ENCODE measurements at regions not wholly inside any gene's neighbourhood (a gene's known extent, or its start where the extent isn't known, plus 50 kb on each side); places are given as distances from the start of the nearest gene placed in this dataset.
A peak's percentile ranks its signal among the peaks of the same experiment; 100 is the strongest.

- no peak overlapping the region for H3K4me3 ChIP-seq (ENCODE audit: low read length)
These were observed 109.9 kb downstream of the TLE3 start for GRCh38 chr15:69987492-69988489.

GRCh38 chr15:69988541-69989225 lies 109.0 kb downstream of the TLE3 start:
- Histone ChIP-seq H3K36me3 (ENCODE audit: insufficient read depth, low read length) (no peaks in the 10 kb centered on the region), H3K9me2 (replicated peaks; ENCODE audit: insufficient read depth, low read length) (no peaks in the 10 kb centered on the region), H3K4me2 (ENCODE audit: low read depth, low read length, poor library complexity, severe bottlenecking) (no peak overlapping the region), H3K4me1 (ENCODE audit: low read length) (peaks cover 17% of the 10 kb centered on the region), H3K9ac (ENCODE audit: low read length) (no peak overlapping the region), H4K20me1 (ENCODE audit: insufficient read depth, low read depth, low read length) (no peaks in the 10 kb centered on the region), H3K9me3 (ENCODE audit: low read length) (no peaks in the 10 kb centered on the region), H2AFZ (ENCODE audit: low read length) (no peak overlapping the region), H3K27ac (ENCODE audit: low read length) (no peak overlapping the region), H3K27me3 (ENCODE audit: low read length) (no peaks in the 10 kb centered on the region; the same call in 1 of the 2 replicates), H3K4me3 (ENCODE audit: low read length) (no peak overlapping the region), H3K79me2 (ENCODE audit: low read length) (no peaks in the 10 kb centered on the region)
- DNase-seq, result no peak

More at GRCh38 chr15:69987492-69988489, 109.9 kb downstream of the TLE3 start:
- Histone ChIP-seq H3K9me2 (replicated peaks; ENCODE audit: insufficient read depth, low read length) (no peaks in the 10 kb centered on the region), H3K27ac (ENCODE audit: low read length) (no peak overlapping the region), H3K4me2 (ENCODE audit: low read depth, low read length, poor library complexity, severe bottlenecking) (no peak overlapping the region), H3K36me3 (ENCODE audit: insufficient read depth, low read length) (no peaks in the 10 kb centered on the region), H3K9ac (ENCODE audit: low read length) (no peak overlapping the region), H3K9me3 (ENCODE audit: low read length) (no peaks in the 10 kb centered on the region), H2AFZ (ENCODE audit: low read length) (no peak overlapping the region), H4K20me1 (ENCODE audit: insufficient read depth, low read depth, low read length) (no peaks in the 10 kb centered on the region), H3K79me2 (ENCODE audit: low read length) (no peaks in the 10 kb centered on the region), H3K27me3 (ENCODE audit: low read length) (no peaks in the 10 kb centered on the region; the same call in 1 of the 2 replicates), H3K4me1 (ENCODE audit: low read length) (peaks cover 15% of the 10 kb centered on the region)
- no peak for DNase-seq

GRCh38 chr15:69990566-69991421 lies 106.9 kb downstream of the TLE3 start:
- H3K4me3 ChIP-seq (ENCODE audit: low read length), result no peak overlapping the region
- no peak overlapping the region for H3K4me2 ChIP-seq (ENCODE audit: low read depth, low read length, poor library complexity, severe bottlenecking)
- H3K9me2 ChIP-seq (replicated peaks; ENCODE audit: insufficient read depth, low read length), result no peaks in the 10 kb centered on the region
- no peaks in the 10 kb centered on the region for H3K79me2 ChIP-seq (ENCODE audit: low read length)
- H3K36me3 ChIP-seq (ENCODE audit: insufficient read depth, low read length), result no peaks in the 10 kb centered on the region
- DNase-seq, result no peak
- no peak overlapping the region for H2AFZ ChIP-seq (ENCODE audit: low read length)
- H3K27me3 ChIP-seq (ENCODE audit: low read length), result no peaks in the 10 kb centered on the region; the same call in 1 of the 2 replicates
- H4K20me1 ChIP-seq (ENCODE audit: insufficient read depth, low read depth, low read length), result no peaks in the 10 kb centered on the region
- no peak overlapping the region for H3K9ac ChIP-seq (ENCODE audit: low read length)
- no peak overlapping the region for H3K27ac ChIP-seq (ENCODE audit: low read length)
- peaks cover 38% of the 10 kb centered on the region for H3K4me1 ChIP-seq (ENCODE audit: low read length)
- no peaks in the 10 kb centered on the region for H3K9me3 ChIP-seq (ENCODE audit: low read length)

GRCh38 chr15:69991551-69991980 lies 106.2 kb downstream of the TLE3 start:
- H3K27ac ChIP-seq (ENCODE audit: low read length), result no peak overlapping the region
- H3K9me3 ChIP-seq (ENCODE audit: low read length), result no peaks in the 10 kb centered on the region
- no peaks in the 10 kb centered on the region for H3K79me2 ChIP-seq (ENCODE audit: low read length)
- no peaks in the 10 kb centered on the region for H4K20me1 ChIP-seq (ENCODE audit: insufficient read depth, low read depth, low read length)
- no peak overlapping the region for H3K9ac ChIP-seq (ENCODE audit: low read length)
- no peaks in the 10 kb centered on the region for H3K36me3 ChIP-seq (ENCODE audit: insufficient read depth, low read length)
- no peak for DNase-seq
- H3K9me2 ChIP-seq (replicated peaks; ENCODE audit: insufficient read depth, low read length), result no peaks in the 10 kb centered on the region
- H3K4me3 ChIP-seq (ENCODE audit: low read length), result no peak overlapping the region
- peaks cover 44% of the 10 kb centered on the region for H3K4me1 ChIP-seq (ENCODE audit: low read length)
- H3K27me3 ChIP-seq (ENCODE audit: low read length), result no peaks in the 10 kb centered on the region; the same call in 1 of the 2 replicates
- no peak overlapping the region for H2AFZ ChIP-seq (ENCODE audit: low read length)
- H3K4me2 ChIP-seq (ENCODE audit: low read depth, low read length, poor library complexity, severe bottlenecking), result no peak overlapping the region

- H3K4me1 ChIP-seq (ENCODE audit: low read length), result peaks cover 52% of the 10 kb centered on the region
- H2AFZ ChIP-seq (ENCODE audit: low read length), result no peak overlapping the region
- no peak overlapping the region for H3K4me3 ChIP-seq (ENCODE audit: low read length)
- H3K27ac ChIP-seq (ENCODE audit: low read length), result no peak overlapping the region
- H3K9me3 ChIP-seq (ENCODE audit: low read length), result no peaks in the 10 kb centered on the region
- no peaks in the 10 kb centered on the region; the same call in 1 of the 2 replicates for H3K27me3 ChIP-seq (ENCODE audit: low read length)
- no peaks in the 10 kb centered on the region for H3K36me3 ChIP-seq (ENCODE audit: insufficient read depth, low read length)
- no peaks in the 10 kb centered on the region for H3K79me2 ChIP-seq (ENCODE audit: low read length)
- no peak for DNase-seq
- H3K4me2 ChIP-seq (ENCODE audit: low read depth, low read length, poor library complexity, severe bottlenecking), result no peak overlapping the region
- H3K9me2 ChIP-seq (replicated peaks; ENCODE audit: insufficient read depth, low read length), result no peaks in the 10 kb centered on the region
- no peaks in the 10 kb centered on the region for H4K20me1 ChIP-seq (ENCODE audit: insufficient read depth, low read depth, low read length)
- no peak overlapping the region for H3K9ac ChIP-seq (ENCODE audit: low read length)
These were observed 105.4 kb downstream of the TLE3 start for GRCh38 chr15:69992348-69992747.

- no peaks in the 10 kb centered on the region for H4K20me1 ChIP-seq (ENCODE audit: insufficient read depth, low read depth, low read length)
- no peaks in the 10 kb centered on the region for H3K79me2 ChIP-seq (ENCODE audit: low read length)
- H3K36me3 ChIP-seq (ENCODE audit: insufficient read depth, low read length), result no peaks in the 10 kb centered on the region
- H2AFZ ChIP-seq (ENCODE audit: low read length), result no peak overlapping the region
- no peaks in the 10 kb centered on the region for H3K9me3 ChIP-seq (ENCODE audit: low read length)
- H3K9ac ChIP-seq (ENCODE audit: low read length), result no peak overlapping the region
- H3K9me2 ChIP-seq (replicated peaks; ENCODE audit: insufficient read depth, low read length), result no peaks in the 10 kb centered on the region
- no peak overlapping the region for H3K4me3 ChIP-seq (ENCODE audit: low read length)
- peak overlapping the region; percentile 31 for H3K4me2 ChIP-seq (ENCODE audit: low read depth, low read length, poor library complexity, severe bottlenecking)
- H3K27ac ChIP-seq (ENCODE audit: low read length), result peak overlapping the region; percentile 50
- DNase-seq, result peak; percentile 75
- H3K27me3 ChIP-seq (ENCODE audit: low read length), result no peaks in the 10 kb centered on the region; the same call in 1 of the 2 replicates
- H3K4me1 ChIP-seq (ENCODE audit: low read length), result peaks cover 58% of the 10 kb centered on the region
These were observed 103.1 kb downstream of the TLE3 start for GRCh38 chr15:69994429-69995205.

GRCh38 chr15:69996321-69997160 lies 101.2 kb downstream of the TLE3 start:
- H3K9ac ChIP-seq (ENCODE audit: low read length), result no peak overlapping the region

More at GRCh38 chr15:69996321-69997160, 101.2 kb downstream of the TLE3 start:
- H3K9me2 ChIP-seq (replicated peaks; ENCODE audit: insufficient read depth, low read length), result no peaks in the 10 kb centered on the region
- H3K9me3 ChIP-seq (ENCODE audit: low read length), result no peaks in the 10 kb centered on the region
- no peaks in the 10 kb centered on the region for H3K79me2 ChIP-seq (ENCODE audit: low read length)
- no peak overlapping the region for H3K27ac ChIP-seq (ENCODE audit: low read length)
- no peak overlapping the region for H3K4me3 ChIP-seq (ENCODE audit: low read length)
- H3K4me2 ChIP-seq (ENCODE audit: low read depth, low read length, poor library complexity, severe bottlenecking), result peak overlapping the region; percentile 20
- no peak for DNase-seq
- H3K36me3 ChIP-seq (ENCODE audit: insufficient read depth, low read length), result no peaks in the 10 kb centered on the region
- H4K20me1 ChIP-seq (ENCODE audit: insufficient read depth, low read depth, low read length), result no peaks in the 10 kb centered on the region
- no peaks in the 10 kb centered on the region for H3K27me3 ChIP-seq (ENCODE audit: low read length)
- H3K4me1 ChIP-seq (ENCODE audit: low read length), result peaks cover 47% of the 10 kb centered on the region
- H2AFZ ChIP-seq (ENCODE audit: low read length), result no peak overlapping the region

Measured in Karpas-422 (cell line).